HG03432 (cell line): ENCODE measurements at regions not wholly inside any gene's neighbourhood (a gene's known extent, or its start where the extent isn't known, plus 50 kb on each side); places are given as distances from the start of the nearest gene placed in this dataset.
A peak's percentile ranks its signal among the peaks of the same experiment; 100 is the strongest.

ENCODE experiments used
- ATAC-seq: cut with Tn5 transposase; IDR thresholded peaks from one replicate; pipeline ENCODE4 v1.9.1; 2021; ENCODE audit warnings: mild to moderate bottlenecking, moderate library complexity; ENCODE audit not compliant: unreplicated experiment

DNA sequence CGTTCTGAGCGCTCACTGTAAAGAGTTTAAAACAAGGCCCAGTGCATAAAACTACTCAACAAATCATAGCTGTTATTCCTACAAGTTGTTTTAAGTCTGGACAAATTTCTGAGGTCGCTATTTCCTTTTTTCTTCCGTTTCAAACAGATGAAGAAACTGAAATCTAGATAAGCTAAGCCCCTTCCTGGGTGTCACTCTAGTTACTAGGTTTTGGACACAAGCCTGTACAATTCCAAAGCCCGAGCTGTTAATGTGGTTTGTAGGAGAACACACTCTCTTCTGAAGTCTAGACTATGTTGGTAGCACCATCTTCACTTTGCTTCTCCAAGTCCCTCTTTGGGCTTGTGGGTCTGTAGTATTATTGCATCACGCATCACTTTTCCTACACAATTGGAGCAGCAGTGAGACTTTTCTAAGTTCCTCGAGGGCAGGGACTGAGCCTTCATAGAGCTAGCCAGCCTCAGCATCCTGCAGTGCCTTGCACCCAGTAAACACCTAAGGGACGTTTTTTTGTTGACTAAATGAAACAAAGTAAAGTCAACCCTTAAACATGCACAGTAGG lies 142.6 kb upstream of the PROK2 start:
- no peak for ATAC-seq

DNA sequence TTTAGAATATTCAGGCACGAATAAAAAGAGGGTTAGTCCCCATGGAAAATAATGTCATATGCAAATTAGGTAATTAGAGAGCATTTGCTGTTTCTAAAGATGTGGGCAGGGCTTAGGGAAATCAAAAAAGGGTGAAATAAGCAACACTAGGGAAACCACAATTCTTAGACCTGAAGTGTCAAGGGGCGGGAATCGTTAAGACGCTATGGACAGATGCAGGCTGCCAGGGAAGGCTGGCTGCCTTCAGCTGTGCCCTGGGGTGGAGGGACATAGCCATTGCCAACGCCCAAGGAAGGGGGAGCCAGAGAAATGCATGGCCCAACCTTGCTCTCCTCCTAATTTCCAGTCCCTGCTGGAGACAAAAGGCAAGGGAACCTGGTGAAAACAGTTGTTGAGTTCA lies 141.7 kb upstream of the PROK2 start:
- ATAC-seq, result no peak

DNA sequence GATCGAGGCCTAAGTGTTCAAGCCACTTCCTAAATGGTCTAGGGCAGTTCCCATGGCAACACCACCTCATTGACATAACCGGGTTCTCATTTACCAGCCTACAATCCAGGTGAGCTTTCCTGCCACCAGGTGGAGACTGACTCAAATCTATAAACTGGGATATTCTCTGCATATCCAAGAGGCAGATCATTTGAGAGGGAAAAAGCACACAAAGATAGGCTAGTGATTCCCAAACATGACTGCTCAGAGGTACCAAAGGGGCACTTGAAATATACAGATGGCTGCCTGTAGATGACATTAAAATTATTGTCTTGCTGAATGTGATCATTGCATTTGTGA lies 141.3 kb upstream of the PROK2 start:
- peak; percentile 44 for ATAC-seq

DNA sequence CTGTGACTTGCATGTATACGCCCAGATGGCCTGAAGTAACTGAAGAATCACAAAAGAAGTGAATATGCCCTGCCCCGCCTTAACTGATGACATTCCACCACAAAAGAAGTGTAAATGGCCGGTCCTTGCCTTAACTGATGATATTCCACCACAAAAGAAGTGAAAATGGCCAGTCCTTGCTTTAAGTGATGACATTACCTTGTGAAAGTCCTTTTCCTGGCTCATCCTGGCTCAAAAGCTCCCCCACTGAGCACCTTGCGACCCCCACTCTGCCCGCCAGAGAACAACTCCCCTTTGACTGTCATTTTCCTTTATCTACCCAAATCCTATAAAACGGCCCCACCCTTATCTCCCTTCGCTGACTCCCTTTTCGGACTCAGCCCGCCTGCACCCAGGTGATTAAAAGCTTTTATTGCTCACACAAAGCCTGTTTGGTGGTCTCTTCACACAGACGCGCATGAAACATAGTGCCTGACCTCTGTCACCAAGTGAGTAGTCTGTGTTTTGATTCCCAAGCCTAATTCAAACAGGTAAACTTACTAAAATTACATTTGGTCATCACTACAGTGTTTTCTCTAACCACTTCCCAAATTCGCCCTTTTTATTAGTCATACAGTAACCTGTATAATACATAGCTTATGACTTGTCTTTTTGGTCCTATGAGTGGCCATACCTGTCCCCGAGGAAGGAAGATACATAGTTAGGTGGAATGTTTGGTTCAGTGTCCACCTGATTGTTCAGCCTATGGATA lies 140.7 kb upstream of the PROK2 start:
- ATAC-seq, result peak; percentile 52

DNA sequence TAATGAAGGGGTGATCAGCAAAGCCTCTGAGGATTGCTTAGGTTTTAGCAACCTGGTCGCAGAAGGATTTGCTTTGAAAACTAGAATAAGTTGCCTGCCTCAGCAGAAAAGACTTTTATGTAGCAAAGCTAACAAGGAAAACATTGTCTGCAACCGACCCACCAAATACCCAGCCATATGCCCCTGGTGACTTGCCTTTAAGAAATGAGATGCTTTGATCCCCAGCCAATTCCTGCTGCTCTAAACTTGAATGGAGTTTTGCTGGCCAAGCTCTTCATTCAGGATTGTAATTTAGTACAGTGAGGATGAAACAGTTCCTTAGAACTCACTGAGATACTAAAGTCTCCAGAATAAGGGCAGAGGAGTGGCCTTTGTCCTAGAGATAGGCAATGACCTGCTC lies 139.8 kb upstream of the PROK2 start:
- ATAC-seq, result no peak

DNA sequence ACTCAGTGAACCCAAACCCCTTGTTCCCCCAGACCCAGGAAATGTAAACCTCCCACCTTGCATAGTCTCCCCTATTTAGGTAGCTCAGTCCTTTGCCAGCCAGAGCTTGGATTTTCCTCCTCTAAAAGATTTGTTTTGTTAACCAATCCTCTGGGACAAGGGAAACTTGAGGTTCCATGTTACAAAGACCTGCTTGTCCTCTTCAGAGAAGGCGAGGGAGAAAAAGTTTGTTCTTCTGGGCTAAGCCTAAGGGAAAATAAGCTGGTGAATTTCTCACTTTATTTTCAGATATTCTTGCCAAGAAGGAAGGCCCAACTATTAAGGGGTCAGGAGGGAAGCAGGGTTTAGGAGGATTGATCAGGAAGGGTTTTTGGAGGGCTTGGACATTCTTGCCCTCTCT lies 136.1 kb upstream of the PROK2 start:
- no peak for ATAC-seq

DNA sequence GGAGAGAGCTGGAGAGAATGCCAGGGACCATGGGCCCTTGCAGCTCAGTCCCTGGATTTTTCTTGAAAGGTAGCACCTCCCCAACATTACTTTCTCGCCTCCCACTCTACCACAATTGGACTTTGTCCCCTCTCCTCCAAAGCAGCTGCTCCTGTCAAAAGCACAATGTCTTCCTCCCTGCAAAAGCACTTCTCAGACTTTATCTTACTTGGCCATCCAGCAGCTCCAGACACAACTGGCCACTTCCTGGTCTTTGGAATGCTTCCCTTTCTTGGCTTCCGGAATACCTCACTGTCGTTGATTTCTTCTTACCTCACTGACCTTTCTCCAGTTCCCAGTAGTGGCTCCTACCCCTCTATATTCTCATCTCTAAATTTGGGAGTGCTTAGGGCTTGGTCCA lies 134.6 kb upstream of the PROK2 start:
- no peak for ATAC-seq

DNA sequence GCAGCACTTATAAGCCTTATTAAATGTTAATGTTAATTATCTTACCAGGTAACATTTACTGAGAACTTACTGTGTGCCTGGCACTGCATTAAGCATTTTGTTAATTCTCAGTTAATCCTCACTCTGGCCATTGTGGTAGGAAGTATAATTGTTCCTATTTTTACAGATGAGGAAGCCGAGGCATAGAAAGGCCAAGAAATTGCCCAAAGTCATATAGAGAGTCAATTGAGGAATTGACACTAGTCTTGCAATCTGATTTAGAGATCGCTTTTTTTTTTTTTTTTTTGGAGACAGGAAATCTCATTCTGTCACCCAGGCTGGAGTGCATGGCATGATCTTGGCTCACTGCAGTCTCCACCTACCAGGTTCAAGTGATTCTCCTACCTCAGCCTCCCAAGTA lies 132.6 kb upstream of the PROK2 start:
- ATAC-seq, result no peak

DNA sequence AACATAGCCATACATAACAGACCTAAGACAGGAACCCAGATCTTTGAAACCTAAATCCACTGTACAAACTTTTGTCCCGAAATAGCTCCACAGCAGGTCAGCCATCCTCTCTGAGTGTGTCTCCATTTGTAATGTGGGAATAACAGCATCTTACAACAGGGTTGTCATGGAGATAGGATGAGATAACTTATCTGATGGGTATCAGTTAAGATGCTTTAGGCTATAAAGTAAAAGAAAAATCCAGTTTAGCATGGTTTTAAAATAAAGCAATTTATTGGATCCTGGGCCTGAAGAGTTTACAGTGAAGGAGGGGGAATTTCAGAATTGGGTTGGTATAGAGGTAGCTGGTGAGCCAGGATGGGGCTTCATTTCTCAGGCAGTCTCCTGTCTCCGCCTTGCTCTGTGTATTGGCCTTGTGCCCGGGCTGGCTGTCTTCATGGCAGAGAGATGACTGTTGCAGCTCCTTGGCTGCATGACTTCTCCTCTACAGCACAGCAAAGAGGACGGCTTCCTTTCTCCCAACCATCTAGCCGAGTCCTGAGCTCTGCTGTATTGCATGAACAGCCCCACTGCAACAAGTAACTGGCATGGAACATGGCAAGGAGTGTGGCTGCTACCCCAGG lies 131.9 kb upstream of the PROK2 start:
- no peak for ATAC-seq

DNA sequence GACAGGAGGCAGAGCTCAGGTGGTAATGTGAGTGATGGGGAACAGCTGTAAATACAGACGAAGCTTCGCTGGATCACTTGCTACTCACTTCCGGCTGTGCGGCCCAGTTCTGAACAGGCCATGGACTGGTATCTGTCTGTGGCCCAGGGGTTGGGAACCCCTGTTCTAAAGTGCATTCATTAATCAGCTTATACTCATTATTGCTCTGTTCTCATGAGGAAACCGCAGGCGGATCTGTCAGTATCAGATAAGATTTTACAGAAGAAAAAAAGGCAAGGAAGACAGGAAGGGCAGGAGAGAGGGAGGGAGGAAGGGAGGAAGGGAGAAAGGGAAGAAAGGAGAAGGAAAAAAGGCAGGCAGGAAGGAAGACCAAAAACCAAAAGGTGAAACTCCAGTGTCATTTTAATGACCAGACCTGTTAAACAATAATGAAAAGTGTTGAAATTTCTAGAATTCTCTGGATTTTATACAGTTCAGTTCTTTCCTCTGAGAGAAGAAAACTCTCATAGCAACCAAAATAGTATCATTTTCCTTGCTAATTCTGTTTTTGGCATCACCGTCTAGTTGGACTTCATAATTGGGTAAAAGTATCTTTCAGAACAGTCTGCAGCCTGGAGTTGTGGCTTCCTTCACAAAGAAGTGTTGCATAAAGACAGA lies 128.0 kb upstream of the PROK2 start:
- no peak for ATAC-seq

DNA sequence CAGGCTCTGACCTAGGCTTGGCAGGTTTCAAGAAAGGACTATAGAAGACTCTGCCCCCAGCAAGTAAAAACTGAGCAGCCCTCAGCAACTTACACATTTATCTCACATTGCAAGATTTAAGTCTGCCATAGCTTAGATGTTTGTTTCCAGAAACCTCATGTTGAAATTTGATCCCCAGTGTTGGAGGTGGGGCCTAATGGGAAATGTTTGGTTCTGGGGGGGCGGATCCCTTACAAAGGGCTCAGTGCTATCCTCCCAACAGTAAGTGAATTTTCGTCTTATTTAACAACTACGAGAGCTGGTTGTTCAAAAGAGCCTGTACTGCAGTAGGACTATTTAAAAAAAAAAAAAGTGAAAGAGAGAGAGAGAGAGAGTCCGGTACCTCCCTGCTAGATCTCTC lies 125.2 kb upstream of the PROK2 start:
- ATAC-seq, result no peak

DNA sequence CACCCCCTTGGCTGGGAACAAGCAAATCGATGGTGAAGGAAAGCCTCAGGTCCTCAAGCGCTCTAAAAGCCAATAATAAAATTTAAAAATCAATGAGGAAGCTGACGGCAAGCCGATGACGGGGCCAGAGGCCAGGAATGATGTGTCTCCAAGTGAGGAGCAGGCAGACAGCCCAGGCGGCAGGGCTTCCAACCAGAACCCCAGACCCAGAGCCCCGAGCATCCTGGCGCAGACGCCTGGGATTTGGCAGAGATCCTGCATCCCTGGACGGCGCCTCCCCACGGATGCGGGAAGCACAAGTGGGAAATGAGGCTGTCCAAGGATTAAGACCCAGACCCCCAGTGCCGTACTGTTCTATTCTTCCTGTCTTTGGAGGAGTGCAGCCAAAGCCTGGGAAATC lies 123.0 kb upstream of the PROK2 start:
- ATAC-seq, result no peak

DNA sequence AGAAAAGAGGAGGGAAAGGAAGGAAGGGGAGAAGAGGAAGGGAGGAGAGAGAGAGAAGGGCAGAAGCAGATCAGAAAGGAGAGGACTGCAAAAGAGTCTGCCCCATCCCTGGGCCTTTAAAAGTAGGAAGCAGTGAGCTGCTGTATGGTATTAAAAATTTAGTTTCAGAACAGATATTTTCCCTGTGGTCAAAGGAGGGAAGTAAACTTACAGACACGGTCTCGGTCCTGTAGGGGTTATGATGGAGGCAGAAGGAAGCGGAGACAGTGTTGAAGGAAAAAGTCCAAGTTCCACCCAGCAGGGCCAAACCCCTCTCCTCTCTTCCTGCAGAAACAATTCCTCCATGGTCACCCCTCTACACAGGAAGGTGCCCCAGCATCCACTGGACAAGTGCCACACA lies 122.0 kb upstream of the PROK2 start:
- ATAC-seq, result no peak

DNA sequence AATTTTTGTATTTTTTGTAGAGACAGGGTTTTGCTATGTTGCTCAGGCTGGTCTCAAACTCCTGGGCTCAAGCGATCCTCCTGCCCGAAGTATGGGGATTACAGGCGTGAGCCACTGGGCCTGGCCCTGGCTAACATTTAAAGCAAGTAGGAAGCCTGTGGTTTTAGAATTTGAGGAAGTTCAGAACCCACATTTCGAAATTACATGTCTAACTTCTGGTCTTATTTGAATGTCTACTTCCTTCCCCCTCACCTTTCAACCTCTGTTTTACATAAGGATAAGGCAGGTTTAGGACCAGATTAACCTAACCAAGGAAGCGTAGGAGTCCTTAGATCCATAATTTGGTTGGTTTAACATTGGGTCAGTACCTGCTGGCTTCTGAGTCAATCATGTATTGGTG lies 120.5 kb upstream of the PROK2 start:
- ATAC-seq, result peak; percentile 95

DNA sequence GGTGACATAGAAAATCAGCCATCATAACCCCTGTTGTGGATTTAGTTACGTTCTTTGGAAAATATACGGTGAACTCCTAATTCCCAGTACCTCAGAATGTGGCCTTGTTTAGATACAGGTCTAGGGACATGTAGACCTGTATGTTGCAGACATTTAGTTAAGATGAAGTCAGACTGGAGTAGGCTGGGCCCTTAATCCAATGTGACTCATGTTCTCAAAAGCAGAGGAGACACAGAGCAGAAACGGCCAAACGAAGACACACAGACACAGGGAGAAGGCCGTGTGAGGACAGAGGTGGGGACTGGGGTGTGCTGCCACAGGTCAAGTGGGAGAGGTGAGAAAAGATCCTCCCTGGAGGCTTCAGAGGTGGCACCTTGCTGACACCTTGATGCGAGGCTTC lies 119.0 kb upstream of the PROK2 start:
- no peak for ATAC-seq

DNA sequence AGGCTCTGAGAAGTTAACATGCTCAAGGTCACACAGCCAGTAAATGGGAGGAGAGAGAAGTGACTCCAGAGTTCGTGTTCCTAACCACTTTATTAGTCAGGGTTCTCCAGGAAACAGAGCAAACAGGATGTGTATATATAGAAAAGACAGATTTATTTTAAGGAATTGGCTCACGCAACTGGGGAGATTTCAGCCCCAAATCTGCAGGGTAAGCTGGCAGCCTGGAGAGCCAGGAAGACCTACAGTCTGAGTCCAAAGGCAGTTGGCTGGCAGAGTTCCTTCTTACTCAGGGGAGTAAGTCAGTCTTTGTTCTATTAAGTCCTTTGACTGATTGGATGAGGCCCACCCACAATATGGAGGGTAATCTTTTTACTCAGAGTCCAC lies 118.2 kb upstream of the PROK2 start:
- ATAC-seq, result no peak

DNA sequence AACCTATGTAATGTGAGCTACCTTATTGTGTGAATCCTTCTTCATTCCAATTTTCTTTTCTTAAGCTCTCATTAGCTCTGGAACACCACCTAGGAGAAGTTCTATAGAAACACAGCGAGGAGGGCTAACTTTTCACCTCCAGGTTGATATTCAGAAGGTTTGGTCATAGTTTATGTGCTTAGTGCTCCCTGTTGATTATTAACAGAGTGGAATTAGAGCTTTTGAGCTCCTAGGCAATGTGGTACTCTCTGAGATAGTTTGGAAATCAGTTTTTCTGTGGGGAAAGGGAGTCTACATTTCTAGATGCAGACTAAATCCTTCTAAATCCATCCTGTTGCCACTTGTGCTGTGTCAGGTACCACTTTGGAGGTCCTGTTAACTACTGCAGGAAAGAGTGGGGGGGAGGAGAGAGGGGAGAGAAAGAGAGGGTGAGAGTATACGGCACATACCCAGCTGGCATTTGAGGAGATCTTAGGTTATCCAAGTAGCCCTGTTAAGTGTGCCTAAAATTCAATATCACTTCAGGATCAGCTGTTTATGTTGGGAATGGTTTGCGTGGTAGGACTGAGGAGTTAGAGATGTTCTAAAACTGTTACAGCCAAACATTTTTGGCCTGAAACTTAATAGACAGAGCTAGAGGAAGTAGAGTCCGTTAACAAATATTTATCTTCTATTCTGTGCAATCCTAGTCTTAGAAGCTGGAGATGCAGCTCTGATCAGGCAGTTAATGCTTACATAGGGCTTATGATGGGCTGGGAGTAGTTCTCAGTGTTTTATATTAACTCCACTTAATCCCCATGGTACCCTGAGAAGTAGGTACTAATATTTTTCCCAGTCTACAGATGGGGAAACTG lies 117.5 kb upstream of the PROK2 start:
- no peak for ATAC-seq

DNA sequence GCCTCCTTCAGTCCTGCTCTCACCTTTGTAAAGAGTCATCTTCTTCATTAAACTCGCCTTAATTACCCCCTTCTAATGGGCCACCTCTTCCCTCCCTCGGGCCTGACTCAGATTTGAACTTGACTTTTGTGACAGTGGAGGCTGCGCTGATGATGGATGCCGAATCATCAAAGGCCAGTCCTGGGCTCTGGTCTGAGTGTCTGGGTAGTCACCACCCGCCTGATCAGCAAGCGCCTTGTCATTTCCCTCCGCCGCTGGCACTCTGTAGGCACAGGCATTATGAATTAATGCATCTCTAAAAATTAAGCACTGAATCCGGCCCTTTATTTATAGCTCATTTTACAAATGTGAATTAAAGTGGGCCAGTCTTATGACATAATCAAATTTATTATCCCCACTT lies 116.7 kb upstream of the PROK2 start:
- no peak for ATAC-seq

DNA sequence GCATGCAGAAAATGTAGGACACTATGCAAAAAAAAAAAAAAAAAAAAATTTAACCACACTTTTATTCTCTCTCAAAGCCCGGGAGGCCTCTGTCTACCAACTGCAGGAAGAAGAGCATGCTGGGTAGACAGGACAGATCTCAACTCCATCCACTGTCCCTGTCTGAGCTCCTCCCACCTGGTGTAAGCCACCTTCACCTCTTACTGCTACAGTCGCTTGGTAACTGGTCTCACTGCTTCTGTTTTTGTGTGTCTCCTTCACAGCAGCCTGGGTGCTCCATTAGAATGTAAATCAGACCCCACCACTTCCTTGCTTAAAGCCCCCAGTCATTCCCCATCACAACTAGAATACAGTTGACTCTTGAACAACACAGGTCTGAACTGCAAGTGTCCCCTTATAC lies 115.1 kb upstream of the PROK2 start:
- no peak for ATAC-seq

DNA sequence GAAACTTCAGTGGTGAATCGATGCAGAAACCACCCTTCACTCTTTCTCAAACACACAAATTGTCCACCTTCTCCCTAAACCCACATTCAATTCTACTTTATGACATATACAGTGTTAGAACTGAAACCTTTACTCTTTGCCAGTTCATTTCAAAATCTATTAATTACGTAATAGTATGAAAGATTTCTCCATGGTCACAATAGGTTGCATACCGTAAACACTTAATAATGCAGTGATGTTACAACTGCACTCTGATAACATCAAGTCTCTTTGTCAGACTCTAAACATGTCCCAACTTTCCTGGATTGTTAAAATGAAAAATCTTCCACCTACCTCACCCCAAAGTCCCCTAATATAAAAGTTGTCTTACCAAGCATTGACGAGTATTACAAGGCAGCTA lies 111.8 kb upstream of the PROK2 start:
- no peak for ATAC-seq

DNA sequence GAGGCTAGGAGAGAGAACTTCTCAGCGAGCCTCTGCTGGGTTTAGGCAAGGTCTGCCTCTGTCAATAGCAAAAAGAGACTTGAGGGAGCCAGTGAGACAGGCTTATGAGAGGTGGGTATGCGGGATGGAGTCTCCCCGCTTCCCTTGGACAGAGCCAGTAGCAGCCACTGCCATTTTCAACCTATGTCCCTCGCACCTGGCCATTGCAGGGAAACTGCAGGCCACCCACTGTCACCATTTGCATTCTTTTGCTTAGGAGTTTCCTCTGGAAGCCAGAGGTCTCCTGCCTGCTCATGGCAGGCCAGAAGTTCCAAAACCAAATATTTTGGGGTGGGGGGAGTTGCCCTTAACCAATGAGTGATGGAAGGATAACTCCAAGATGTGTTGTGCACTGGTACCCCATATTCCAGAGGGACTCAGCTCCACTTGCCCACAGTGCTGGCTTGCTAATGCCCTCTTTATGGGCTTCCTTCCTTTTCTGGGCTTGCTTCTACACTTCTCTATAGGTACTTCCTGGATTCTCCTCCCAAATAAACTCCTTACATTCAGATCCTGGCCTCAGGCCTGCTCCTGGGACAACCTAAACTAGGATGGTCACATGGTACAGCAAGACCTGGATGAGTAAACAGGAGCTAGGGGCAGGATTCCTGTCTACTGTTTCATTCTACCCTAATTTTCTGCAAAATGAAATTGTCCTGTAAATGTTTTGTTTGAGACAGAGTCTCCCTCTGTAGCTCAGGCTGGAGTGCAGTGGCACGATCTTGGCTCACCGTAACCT lies 108.9 kb upstream of the PROK2 start:
- no peak for ATAC-seq
